Stimulated activated CD8-positive, alpha-beta memory T cell treated with anti-CD3 and anti-CD28 coated beads, Interleukin-7, amount 100 ng/mL, for 24 hours (primary cell): ENCODE measurements at regions not wholly inside any gene's neighbourhood (a gene's known extent, or its start where the extent isn't known, plus 50 kb on each side); places are given as distances from the start of the nearest gene placed in this dataset.
"Not testable (repeated sequence)": the region's sequence is repeated elsewhere in the genome, so short reads cannot be mapped to it uniquely, and the experiment has no call there.

ENCODE experiments used
- DNase-seq: peaks from one replicate; pipeline ENCODE4 v3.0.0-alpha.2; 2020; ENCODE audit warnings: low read depth

DNA sequence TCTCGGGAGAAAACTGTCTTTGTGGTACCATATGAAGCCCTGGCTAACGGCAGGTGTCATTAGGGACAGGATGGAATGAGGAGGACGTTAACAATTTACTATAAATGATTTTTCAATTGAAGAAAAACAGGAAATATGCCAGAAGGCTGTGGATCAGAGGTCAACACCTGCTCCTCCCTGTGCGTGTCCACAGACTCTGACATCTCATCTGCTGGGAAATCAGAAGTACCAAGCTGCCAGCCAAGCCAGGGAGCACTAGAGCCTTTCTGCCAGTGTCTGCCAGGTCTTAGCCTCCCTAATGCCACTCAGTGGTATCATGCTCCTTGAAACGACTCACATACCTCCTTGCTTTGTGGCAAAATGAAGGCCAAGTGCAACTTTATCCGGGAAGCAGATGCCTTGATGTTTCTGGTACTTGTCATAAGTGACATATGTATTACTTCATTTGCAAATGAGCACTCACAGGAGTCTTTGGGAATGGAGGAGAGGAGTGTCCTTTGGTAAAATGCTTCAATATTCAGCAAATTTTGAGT lies 541.1 kb downstream of the SATB2 start:
- no peak for DNase-seq

DNA sequence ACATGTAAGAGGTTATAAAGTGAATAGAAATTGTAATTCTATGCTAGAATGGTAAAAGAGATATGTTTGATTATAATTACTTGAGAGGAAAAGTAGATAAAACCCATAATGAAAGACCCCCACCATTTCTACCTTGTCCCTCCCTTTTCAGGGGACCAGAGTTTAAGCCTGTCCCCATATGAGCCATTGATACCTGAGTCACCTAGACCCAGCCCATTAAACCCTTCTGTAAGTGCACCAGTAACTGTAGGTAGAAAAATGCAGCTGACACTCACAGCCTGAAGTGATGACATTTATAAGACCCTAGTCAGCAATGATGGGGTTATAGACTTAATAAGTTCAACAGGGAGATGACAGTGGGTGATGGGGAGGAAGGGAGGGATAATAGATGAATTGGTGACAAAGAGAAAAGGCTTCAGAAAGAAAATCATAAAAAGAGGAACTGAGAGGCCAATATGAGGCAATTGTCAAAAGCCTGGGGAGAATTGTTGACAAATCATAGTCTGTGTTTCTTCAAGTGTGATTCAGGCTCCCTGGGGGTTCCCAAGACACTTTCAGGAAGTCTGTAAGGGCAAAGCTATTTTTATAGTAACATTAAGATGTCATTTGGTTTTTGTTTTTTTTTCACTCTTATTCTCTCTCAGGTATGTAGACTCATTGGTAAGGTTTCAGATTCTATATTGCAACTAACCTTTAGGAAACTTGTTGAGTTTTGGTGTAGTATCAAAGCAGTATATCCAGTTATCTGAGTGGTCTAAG lies 544.2 kb downstream of the SATB2 start:
- DNase-seq: no peak

DNA sequence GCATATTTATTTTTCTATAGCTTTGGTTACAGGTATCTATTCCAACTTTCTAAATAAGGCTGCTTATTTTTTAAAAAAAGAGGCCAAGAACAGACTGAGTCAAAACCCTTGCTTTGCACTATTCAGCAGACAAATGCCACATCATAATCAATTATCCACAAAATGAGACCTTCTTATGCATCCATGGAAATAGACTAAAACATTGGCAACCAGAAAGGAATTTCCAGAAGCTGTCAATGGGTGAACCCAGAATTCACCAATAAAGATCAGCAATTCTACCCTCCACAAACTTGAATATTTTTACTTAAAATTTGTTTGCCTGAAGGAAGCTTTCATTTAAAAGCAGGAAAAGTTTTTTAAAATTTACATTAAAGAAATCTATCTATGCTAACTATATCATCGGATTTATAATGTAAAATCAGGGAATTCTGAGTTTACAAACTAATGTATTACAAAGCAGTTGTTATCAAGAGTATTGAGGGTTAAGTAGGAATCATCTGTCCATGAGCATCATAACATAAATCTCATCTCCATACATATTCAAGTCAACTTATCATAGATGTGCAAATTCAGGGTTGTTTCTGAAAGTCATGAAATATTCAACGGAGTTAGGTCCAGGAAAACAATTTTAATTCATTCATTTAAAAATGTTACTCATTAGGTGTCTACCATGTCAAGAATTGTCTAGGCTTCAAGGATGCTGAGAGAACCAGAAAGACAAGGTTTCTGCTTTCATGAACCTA lies 548.0 kb downstream of the SATB2 start:
- DNase-seq: no peak

DNA sequence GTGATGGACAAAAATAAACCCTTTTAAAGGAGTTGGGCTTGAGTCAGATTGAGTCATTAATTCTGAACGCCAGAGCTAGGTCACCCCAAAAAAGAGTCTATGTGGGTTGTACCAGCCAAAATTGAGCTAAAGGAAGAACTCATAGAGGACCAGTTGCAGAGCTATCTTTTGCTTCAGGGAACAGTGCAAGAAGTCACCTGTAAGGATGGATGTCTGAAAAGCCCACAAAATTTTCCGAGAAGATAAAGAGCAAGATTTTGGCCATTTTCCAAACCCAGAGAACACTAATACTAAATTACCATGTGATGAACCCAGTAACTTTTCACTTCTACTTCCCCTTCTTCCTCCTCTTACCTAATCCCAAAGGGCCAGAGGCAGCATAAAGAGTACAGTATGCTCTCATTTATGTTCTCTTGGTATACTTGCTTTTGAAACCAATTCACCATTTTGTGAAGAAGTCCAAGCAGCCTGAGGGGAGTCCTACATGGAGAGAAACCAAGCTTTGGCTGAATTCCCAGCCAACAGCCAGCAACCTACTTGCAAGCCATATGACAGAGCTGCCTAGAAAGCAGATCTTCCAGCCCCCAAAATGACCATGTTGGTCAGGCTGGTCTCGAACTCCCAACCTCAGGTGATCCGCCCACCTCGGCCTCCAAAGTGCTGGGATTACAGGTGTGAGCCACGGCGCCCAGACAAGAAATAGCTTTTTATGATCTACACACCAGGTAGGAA lies 551.7 kb downstream of the SATB2 start:
- DNase-seq: no peak

DNA sequence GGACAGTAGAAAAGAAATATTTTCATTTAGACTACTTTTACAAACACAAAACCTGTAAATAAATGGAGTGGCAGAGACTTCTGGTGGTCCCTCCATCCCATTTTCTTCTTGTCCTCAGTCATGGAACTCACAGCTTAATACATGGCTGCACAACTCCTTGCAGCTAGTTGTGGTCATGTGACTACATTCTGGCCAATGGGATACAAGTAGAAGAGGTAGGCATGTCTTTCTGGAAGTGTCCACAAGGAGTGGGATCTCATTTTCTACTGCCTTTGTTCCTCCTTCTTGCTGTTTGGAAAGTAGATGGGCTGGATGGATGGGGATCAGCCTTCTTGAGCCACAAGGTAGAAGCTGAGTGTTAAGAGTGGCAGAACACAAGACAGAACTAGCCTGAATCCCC lies 555.8 kb downstream of the SATB2 start:
- no peak for DNase-seq

DNA sequence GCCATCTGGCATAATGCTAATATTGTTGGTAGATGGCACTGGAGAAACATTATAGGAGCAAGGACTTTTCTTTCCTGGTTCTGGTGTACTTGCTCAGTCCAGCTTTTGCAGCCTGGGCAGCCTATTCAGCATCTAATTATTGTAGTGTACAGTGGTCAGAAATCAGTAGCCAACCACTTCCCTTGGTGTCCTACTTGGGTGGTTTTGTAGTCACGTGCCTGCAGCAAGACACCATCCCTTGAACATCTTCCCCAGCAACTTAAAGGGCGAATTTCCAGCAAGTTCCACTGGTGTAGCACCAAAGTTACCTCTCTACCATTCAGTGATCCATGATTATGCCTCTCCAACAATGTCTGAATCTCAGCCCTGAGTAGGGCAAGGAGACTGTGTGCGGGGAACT lies 557.6 kb downstream of the SATB2 start:
- no peak for DNase-seq

DNA sequence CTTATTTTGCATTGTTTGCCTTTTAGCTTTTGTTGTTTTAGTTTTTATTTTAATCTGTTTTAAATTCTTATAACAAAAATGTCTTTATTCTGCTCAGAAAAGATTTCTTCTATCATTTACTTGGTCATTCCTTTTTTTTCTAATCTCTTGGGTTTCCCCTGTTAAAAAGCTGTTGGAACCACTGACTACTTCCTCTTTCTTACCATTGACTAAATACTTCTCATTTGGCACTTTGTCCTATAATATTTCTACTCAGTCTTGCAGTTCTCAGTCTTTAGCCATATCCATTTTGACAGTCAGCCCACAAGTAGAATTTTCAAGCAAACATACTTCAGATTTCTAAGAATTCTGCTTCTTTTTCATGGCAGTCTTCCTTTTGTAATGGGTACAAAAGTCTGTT lies 567.2 kb downstream of the SATB2 start:
- no peak for DNase-seq

DNA sequence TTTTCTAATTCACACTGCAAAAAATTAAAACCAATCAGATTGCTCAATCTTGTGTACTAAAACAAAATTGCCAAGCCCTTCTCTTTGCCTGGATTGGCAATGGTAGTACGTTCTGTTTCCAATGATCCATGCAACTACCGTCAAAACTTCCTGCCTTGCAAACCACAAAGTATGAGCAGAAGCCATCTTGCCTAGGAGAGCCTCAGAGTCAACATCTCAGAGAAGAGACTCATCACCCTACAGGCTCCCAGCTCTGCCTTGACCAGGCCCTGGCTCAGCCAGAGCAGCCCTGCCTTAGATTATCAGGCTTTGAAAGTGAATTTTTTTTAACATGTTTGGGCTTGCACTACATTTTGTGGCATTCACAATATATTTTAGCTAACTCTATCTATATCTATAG lies 574.1 kb downstream of the SATB2 start:
- DNase-seq: no peak

DNA sequence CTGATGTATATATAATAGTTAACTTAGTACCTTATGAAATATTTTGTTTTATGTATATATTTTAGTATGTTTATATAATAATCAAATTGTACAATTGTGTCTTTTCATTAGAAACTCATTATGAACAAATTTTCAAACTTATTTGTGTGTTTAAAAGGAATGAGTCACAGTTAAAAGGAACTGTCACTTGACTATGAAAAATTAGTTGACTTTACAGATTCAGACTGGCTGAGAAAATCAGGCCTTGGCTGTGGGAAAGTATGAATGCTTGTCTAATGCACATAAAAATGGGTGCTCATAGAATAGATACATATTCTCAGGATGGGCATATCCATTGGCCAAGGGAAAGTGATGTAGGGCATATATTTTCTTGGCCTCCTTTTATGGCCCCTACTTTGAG lies 576.8 kb downstream of the SATB2 start:
- DNase-seq: no peak

DNA sequence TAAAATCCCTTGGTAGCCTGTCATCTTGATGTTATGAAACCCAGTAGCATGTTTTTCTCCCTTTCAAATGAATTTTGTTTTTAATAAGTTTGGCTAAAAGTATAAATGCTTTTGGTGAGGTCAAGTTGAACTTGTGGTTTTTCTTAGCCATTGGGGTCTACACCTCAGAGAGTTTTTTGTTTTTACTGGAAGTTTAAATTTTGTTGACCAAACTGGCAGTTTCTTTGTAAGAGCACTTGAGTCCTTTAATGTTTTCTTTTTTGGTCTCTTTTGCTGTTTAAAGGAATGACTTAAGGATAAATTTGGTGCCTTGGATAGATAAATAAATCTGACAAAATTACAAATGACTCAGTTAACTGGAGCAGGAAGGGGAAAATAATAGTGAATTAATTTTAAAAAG lies 577.3 kb downstream of the SATB2 start:
- no peak for DNase-seq

DNA sequence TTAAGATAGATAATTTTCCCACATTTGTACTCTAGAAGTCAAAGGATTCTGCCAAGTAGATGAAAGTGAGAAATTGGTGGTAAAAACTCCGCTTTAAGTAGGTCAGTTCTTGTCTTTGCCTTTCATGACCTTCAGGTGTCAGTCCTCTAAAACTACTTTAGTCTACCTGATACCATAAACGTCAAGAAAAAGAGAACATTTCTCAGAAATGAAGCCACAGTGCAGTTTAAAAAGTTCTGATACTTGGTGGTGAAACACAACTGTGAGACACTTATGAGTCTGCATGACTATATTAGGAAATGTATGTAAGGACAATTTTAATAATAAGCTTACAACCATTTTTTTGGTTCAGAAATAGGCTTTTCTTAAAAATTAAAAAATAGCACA lies 583.3 kb downstream of the SATB2 start:
- no peak for DNase-seq

DNA sequence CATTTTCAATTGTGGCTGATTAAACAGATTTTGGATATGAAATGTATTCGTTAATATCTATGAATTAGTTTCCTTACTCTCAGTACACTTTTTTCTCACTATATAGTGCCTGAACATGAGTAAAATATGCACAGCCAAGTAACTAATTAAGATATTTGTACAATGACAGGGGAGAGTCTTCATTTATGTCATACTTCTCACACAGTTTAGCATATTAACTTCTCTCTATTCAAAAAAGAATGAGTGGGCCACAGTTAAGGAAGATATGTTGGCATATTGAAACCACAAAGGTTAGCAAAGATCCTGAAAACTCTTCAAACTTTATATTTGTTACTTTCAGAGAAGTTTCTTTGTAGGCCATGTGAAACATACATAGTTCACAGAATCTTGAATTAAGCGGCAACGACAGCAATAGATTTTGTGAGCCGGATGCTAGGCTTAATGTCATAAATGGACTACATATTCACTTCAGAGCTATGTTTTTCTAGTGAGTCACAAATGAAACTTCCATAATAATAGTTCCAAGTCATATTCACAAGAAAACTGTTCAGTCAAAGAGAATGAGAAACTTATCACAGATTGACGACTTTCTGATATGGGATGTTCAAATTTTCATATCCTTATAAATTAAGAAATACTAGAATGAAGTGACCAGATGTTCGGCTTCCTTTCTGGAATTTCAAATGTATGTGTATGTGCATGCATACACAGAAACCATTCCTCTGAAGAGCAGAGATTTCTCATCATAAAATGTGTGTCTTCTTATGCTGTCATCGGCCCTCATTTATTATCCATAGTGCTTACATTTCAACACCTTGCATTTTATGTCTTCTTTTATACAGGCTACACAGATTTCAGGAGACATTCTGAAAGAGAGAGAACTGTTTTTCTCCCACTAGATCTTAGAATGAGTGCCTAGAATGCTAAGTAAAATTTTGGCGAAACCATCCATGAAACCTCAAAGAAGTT lies 584.0 kb downstream of the SATB2 start:
- no peak for DNase-seq

DNA sequence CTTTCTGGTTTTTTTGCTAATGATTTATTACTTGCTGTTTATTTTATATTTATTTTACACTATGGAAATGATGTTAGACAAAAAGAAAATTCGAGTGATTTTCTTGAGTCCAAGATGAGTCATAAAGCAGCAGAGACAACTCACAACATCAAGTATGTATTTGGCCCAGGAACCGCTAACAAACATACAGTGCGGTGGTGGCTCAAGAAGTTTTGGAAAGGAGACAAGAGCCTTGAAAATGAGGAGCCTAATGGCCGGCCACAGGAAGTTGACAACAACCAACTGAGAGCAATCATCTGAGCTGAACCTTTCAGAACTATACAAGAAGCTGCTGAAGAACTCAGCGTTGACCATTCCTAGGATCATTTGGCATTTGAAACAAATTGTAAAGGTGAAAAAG lies 594.1 kb downstream of the SATB2 start:
- DNase-seq: no peak

DNA sequence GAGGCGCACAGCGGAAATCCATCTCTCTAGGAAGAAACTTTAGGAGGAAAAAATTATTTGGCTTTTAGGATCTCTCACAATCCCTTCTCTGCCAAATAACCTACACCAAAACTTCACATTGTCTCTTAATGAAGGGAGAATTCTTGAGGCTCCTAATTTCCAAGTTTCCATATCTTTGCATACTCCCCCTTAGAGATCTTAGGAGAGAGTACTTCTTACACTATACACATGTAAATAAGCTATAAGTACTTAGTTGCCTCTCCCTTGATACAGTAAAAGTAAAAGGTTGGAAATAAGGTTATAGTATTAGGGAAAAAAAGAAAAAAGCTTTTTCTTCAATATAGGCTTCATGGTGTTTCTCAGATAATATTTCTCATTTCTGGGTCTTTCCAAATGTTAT lies 596.7 kb downstream of the SATB2 start:
- no peak for DNase-seq

DNA sequence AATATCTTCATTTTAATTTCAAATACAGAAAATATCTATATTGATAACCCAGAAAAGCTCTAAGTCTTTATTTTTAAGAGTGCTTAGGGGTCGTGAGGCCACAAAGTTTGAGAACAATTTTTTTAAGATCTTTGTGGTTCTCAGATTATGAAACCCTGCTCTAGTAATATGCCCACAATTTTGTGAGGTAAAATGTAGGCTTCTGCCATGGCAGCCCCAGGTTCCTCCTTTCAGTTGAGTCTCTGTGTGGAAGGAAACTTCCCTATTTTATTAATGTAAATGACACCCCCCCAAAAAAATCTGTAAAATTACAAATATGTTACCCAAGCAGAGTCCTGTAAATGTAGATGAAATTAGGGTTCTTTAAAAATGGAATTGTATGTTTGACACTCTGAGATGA lies 600.5 kb downstream of the SATB2 start:
- DNase-seq: no peak

DNA sequence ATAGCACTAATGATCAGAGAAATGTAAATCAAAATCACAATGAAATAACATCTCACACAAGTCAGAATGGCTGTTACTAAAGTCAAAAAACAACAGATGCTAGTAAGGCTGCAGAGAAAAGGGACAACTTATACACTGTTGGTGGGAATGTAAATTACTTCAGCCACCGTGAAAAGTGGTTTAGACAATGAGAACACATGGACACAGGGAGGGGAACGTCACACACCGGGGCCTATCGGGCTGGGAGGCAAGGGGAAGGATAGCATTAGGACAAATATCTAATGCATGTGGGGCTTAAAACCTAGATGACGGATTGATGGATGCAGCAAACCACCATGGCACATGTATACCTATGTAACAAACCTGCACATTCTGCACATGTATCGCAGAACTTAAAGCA lies 602.0 kb downstream of the SATB2 start:
- not testable (repeated sequence) for DNase-seq

DNA sequence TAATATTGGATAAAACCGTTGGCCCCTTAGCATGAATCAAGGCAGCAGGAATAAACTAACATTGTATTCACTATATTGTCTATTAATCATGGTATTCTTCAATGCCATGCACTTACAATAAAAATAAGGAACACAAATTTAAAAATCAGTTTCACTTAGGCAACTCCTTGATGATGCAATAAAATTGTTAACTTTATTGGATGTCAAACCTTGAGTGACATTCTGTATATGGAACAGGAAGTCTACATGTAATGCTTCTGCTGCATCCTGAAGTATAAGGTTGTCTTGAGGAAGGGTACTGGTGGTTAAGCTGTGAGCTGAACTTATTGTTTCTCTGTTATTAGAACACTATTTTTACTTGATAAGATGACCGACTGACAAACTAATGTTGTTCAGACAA lies 605.5 kb downstream of the SATB2 start:
- no peak for DNase-seq

DNA sequence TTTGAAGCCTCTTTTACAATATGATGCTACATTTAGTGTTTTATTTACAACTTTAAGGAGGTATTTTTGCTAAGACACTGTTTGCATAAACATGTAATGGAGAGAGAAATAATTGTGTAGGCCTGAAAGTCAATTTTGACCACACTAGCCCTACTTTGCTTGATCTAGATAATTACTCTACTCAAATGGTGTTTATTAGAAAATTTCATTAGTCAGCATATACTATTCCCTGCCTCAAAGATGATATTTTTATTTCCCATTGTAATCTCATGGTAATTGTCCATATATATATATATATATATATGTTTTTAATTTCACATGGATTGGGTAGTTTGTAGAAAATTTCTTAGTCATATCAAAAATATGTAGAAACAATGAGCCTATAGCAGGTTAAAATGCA lies 632.2 kb downstream of the SATB2 start:
- no peak for DNase-seq

DNA sequence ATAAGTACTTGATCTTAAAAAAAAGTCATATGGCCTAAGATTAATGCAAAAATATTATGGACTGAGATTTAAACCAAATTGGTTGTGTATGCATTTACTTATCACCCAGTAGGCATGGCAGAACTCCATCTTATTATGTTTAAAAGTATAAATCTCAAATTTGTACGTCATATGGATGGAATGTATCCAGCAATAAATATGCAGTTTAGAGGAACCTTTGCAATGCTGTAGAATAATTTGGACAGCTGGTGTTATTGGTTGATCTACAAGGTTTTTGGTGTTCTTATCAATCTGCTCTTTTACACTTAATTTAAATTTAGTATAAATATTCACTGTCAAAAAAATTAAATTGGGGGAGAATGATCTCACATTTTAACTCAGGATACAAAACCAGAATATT lies 640.2 kb downstream of the SATB2 start:
- no peak for DNase-seq

DNA sequence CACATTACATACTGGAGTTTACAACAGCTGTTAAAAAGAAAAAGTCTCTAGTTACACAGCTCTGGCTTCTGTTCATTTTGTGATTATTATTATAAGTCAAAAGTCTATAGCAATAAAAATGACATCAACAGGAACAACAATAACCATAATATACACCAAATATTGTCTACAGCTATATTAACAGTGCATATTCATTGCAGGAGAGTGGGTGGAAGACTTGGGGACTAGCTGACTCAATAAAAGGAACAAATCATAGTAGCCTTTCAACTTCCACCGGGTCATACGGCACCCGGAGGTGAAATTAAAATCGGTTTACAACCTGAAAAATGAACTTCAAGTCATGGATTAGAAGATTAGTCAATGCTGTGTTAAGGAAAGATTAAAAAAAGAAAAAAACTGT lies 642.1 kb downstream of the SATB2 start:
- DNase-seq: no peak

DNA sequence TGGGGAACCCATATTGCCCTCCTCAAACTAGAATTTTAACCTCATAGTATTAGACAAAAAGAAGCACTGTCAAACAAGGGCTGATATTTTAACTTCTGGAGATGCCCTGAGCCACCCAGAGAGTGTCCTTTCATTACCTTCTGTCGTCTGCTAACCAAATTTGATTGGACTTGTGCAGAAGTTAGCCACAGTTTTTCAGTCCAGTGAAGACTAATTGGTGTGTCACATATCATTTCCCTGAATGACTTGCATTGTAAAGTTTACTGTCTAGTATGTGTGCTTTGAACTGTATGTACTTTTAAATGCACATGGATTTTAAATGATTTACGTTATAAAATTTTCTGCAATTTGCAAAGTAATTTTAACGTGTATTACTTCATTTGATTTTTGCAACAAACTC lies 646.5 kb downstream of the SATB2 start:
- DNase-seq: no peak

DNA sequence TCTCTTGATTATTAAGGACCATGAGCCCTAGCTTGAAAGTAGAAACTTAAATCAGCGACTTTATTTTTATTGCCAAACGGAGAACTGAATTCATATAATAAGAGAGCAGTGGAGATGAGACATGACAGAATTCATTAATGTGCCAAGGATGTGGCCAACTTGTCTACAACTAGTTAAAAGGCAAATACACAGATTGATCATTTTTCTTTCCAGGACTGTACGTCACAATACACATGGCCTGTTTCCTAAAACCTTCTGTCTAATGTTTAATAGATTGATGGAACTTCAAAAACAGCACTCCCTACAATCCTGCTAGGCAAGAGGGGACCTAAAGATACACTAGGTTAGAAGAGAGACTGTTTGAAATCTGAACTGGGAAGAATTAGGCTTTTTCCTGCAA lies 647.8 kb downstream of the SATB2 start:
- no peak for DNase-seq
